ENCODE measurements at regions not wholly inside any gene's neighbourhood (a gene's known extent, or its start where the extent isn't known, plus 50 kb on each side); places are given as distances from the start of the nearest gene placed in this dataset.

DNA sequence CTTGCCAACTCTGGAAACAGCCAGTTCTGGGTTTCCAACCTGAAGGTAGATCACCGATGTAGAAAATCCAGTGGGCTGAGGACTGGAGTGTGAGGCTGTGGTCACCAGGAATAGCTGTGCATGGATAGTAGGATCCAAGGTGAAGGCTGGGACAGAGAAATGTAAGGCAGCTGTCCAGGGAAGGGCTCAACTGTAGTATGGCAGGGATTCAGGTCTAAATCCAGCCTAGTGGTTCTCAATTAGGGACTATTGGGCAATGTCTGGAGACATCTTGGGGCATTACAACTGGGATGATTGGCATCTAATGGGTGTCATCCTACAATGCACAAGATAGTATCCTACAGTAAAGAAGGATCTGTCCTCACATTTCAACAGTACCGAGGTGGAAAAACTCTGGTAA is 67.7 kb upstream of the RUNX1 start:
- TF ChIP-seq, protein P1, sequence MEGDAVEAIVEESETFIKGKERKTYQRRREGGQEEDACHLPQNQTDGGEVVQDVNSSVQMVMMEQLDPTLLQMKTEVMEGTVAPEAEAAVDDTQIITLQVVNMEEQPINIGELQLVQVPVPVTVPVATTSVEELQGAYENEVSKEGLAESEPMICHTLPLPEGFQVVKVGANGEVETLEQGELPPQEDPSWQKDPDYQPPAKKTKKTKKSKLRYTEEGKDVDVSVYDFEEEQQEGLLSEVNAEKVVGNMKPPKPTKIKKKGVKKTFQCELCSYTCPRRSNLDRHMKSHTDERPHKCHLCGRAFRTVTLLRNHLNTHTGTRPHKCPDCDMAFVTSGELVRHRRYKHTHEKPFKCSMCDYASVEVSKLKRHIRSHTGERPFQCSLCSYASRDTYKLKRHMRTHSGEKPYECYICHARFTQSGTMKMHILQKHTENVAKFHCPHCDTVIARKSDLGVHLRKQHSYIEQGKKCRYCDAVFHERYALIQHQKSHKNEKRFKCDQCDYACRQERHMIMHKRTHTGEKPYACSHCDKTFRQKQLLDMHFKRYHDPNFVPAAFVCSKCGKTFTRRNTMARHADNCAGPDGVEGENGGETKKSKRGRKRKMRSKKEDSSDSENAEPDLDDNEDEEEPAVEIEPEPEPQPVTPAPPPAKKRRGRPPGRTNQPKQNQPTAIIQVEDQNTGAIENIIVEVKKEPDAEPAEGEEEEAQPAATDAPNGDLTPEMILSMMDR (IDR thresholded peaks at IDR 0.05), result no peak
- TF ChIP-seq RFX5 (IDR thresholded peaks at IDR 0.05; ENCODE audit: low read length) (no peak), YY1 (IDR thresholded peaks at IDR 0.05; ENCODE audit: low read depth) (no peak), ELF1 (IDR thresholded peaks at IDR 0.05) (no peak), EZH2phosphoT487 (IDR thresholded peaks at IDR 0.05; ENCODE audit: borderline replicate concordance, low read depth) (no peak), NFIC (IDR thresholded peaks at IDR 0.05; ENCODE audit: borderline replicate concordance) (no peak)

All from SK-N-SH (cell line).